Germinal center (tissue), 1 donor: ENCODE measurements at regions not wholly inside any gene's neighbourhood (a gene's known extent, or its start where the extent isn't known, plus 50 kb on each side); places are given as distances from the start of the nearest gene placed in this dataset.
"Not testable (repeated sequence)": the region's sequence is repeated elsewhere in the genome, so short reads cannot be mapped to it uniquely, and the experiment has no call there.

Experiments
- DNase-seq: peaks from one replicate; pipeline ENCODE4 v3.0.0; 2012; ENCODE audit warnings: mixed read lengths, low spot score

GRCh38 chr12:83471341-83471740 is 784.6 kb downstream of the TMTC2 start:
- DNase-seq, result no peak

- no peak for DNase-seq
Measured at GRCh38 chr12:83470749-83471148, 784.0 kb downstream of the TMTC2 start.

GRCh38 chr12:83468988-83469908 is 782.5 kb downstream of the TMTC2 start:
- DNase-seq, result no peak

- DNase-seq, result no peak
Measured at GRCh38 chr12:83465632-83466031, 778.9 kb downstream of the TMTC2 start.

GRCh38 chr12:83462419-83462818 is 775.7 kb downstream of the TMTC2 start:
- no peak for DNase-seq

- no peak for DNase-seq
Measured at GRCh38 chr12:83461336-83461935, 774.7 kb downstream of the TMTC2 start.

- no peak for DNase-seq
Measured at GRCh38 chr12:83451189-83451588, 764.5 kb downstream of the TMTC2 start.

GRCh38 chr12:83434600-83434999 is 747.9 kb downstream of the TMTC2 start:
- no peak for DNase-seq

GRCh38 chr12:83432176-83432719 is 745.5 kb downstream of the TMTC2 start:
- DNase-seq, result no peak

GRCh38 chr12:83427586-83428136 is 741.0 kb downstream of the TMTC2 start:
- DNase-seq, result not testable (repeated sequence)

GRCh38 chr12:83414981-83415380 is 728.3 kb downstream of the TMTC2 start:
- no peak for DNase-seq

GRCh38 chr12:83408851-83409250 is 722.1 kb downstream of the TMTC2 start:
- no peak for DNase-seq

GRCh38 chr12:83408146-83408545 is 721.4 kb downstream of the TMTC2 start:
- DNase-seq, result no peak

- DNase-seq, result no peak
Measured at GRCh38 chr12:83404521-83404920, 717.8 kb downstream of the TMTC2 start.

- DNase-seq, result no peak
Measured at GRCh38 chr12:83390186-83390585, 703.5 kb downstream of the TMTC2 start.

GRCh38 chr12:83389237-83389996 is 702.7 kb downstream of the TMTC2 start:
- DNase-seq, result no peak

GRCh38 chr12:83388551-83388950 is 701.8 kb downstream of the TMTC2 start:
- DNase-seq, result no peak

GRCh38 chr12:83386527-83387264 is 700.0 kb downstream of the TMTC2 start:
- no peak for DNase-seq

GRCh38 chr12:83378186-83378727 is 691.6 kb downstream of the TMTC2 start:
- DNase-seq, result no peak

GRCh38 chr12:83365317-83365716 is 678.6 kb downstream of the TMTC2 start:
- DNase-seq, result no peak

- no peak for DNase-seq
Measured at GRCh38 chr12:83361475-83361874, 674.8 kb downstream of the TMTC2 start.
